Memory B cell (primary cell): ENCODE measurements at regions not wholly inside any gene's neighbourhood (a gene's known extent, or its start where the extent isn't known, plus 50 kb on each side); places are given as distances from the start of the nearest gene placed in this dataset.
"Not testable (repeated sequence)": the region's sequence is repeated elsewhere in the genome, so short reads cannot be mapped to it uniquely, and the experiment has no call there.

ENCODE experiments used
- ATAC-seq: fragments of 150-1000 bp; cut with Tn5 transposase; 2 replicates; pipeline ENCODE4 v1.10.0; 2021; ENCODE audit warnings: low read depth, mild to moderate bottlenecking, moderate library complexity
- DNase-seq, 2 donors: peaks; one replicate each; pipeline ENCODE4 v3.0.0; 2022; ENCODE audit warnings: low spot score in 2 of 2
- H3K27ac Mint-ChIP-seq: one replicate; pipeline ENCODE4 v1.8.0; 2022; ENCODE audit warnings: mild to moderate bottlenecking, moderate library complexity, mixed read lengths
- H3K27me3 Mint-ChIP-seq: one replicate; pipeline ENCODE4 v1.8.0; 2022; ENCODE audit warnings: mixed read lengths
- H3K36me3 Mint-ChIP-seq: one replicate; pipeline ENCODE4 v1.8.0; 2022; ENCODE audit warnings: mild to moderate bottlenecking, mixed read lengths
- H3K4me1 Mint-ChIP-seq: one replicate; pipeline ENCODE4 v1.8.0; 2022; ENCODE audit warnings: mixed read lengths
- H3K4me3 Mint-ChIP-seq: one replicate; pipeline ENCODE4 v1.8.0; 2022; ENCODE audit warnings: mild to moderate bottlenecking, moderate library complexity, mixed read lengths
- H3K9me3 Mint-ChIP-seq: one replicate; pipeline ENCODE4 v1.8.0; 2022; ENCODE audit warnings: mixed read lengths

DNA sequence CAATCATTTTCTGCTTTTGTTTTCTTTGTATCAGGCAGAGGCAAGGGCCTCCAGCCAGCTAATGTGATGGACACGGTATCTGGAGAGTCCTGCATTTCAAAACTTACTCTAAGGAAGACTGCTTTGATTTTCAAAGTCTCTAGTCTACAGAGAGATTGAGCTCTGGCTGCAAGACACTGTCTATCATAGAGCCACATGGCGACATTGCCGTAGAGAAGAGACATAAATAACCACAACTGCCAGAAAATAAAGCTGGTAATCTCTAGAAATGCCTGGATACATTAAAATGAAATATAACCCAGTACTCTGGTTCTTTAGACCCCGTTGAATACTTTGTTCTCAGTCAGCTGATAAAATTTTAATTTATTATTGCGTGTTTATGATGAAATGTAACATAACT, 90.8 kb downstream of the OTUD1 start:
- no peak overlapping the region for H3K4me3 Mint-ChIP-seq
- H3K36me3 Mint-ChIP-seq, result no peaks in the 10 kb centered on the region
- DNase-seq (no peak), ATAC-seq (no peak)
- peaks cover 5% of the 10 kb centered on the region for H3K4me1 Mint-ChIP-seq
- no peak overlapping the region for H3K27ac Mint-ChIP-seq
- peaks cover 9% of the 10 kb centered on the region for H3K27me3 Mint-ChIP-seq
- H3K9me3 Mint-ChIP-seq, result no peaks in the 10 kb centered on the region

GRCh38 chr10:23530079-23530478, 91.2 kb downstream of the OTUD1 start:
- H3K36me3 Mint-ChIP-seq, result no peaks in the 10 kb centered on the region
- H3K9me3 Mint-ChIP-seq, result no peaks in the 10 kb centered on the region
- no peak for DNase-seq

DNA sequence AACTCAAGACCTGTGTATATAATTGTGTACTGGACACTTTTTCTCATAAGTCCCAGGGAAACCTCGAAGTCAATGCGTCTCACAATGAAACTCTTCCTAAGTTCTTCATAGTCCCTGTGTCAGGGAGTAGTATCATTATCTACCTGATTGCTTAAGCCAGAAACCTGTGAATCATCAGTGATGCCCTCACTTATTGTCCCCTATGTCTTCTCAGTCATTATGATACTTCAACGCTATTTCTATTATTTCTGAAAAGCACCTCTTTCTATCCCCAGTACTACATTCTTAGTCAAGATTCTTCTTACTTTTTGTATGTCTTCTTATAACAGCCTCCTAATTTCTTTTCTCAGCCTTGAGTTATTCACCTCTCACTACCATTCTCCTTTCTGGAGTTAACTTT, 94.3 kb downstream of the OTUD1 start:
- Mint-ChIP-seq H3K27me3 (peaks cover 12% of the 10 kb centered on the region), H3K36me3 (no peaks in the 10 kb centered on the region), H3K4me1 (peaks cover 3% of the 10 kb centered on the region), H3K9me3 (no peaks in the 10 kb centered on the region), H3K4me3 (no peak overlapping the region), H3K27ac (no peak overlapping the region)
- ATAC-seq, result no peak
- no peak for DNase-seq

More at GRCh38 chr10:23530079-23530478, 91.2 kb downstream of the OTUD1 start:
- Mint-ChIP-seq H3K27ac (no peak overlapping the region), H3K4me1 (peaks cover 5% of the 10 kb centered on the region), H3K4me3 (no peak overlapping the region), H3K27me3 (peaks cover 9% of the 10 kb centered on the region)
- no peak for ATAC-seq

- ATAC-seq (no peak), DNase-seq (no peak)
- Mint-ChIP-seq H3K4me1 (peaks cover 3% of the 10 kb centered on the region), H3K36me3 (no peaks in the 10 kb centered on the region), H3K9me3 (no peaks in the 10 kb centered on the region), H3K27ac (no peak overlapping the region), H3K4me3 (no peak overlapping the region), H3K27me3 (peaks cover 18% of the 10 kb centered on the region)
These were observed 95.5 kb downstream of the OTUD1 start for GRCh38 chr10:23534326-23534725.

DNA sequence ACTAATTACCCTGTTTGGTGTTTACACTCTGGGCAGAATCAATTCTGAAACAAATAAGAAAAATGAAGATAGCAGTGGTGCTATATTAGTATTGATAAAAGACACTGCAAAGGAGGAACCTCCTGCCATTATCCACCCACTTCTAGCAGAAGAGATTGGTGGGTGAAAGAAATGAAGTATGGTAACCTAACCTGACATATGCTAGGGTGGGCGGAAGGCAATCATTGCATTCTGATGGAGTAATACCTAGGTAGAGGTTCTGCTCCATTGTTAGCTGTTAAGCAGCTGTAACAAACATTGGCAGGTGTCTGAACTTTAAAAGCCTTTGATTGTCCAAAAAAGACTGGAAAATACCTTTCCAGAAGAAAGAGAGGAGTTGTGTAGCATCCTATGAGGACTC, 95.9 kb downstream of the OTUD1 start:
- Mint-ChIP-seq H3K9me3 (no peaks in the 10 kb centered on the region), H3K27me3 (peaks cover 18% of the 10 kb centered on the region), H3K27ac (no peak overlapping the region), H3K4me3 (no peak overlapping the region), H3K36me3 (no peaks in the 10 kb centered on the region), H3K4me1 (peaks cover 3% of the 10 kb centered on the region)
- no peak for DNase-seq
- no peak for ATAC-seq

- no peak overlapping the region for H3K4me3 Mint-ChIP-seq
- no peaks in the 10 kb centered on the region for H3K9me3 Mint-ChIP-seq
- H3K36me3 Mint-ChIP-seq, result no peaks in the 10 kb centered on the region
- DNase-seq (no peak), ATAC-seq (no peak)
- H3K27ac Mint-ChIP-seq, result no peak overlapping the region
- H3K4me1 Mint-ChIP-seq, result peaks cover 6% of the 10 kb centered on the region
- H3K27me3 Mint-ChIP-seq, result peaks cover 18% of the 10 kb centered on the region
These were observed 96.5 kb downstream of the OTUD1 start for GRCh38 chr10:23535381-23535780.

- Mint-ChIP-seq H3K4me1 (peaks cover 6% of the 10 kb centered on the region), H3K36me3 (no peaks in the 10 kb centered on the region), H3K27ac (no peak overlapping the region), H3K9me3 (no peaks in the 10 kb centered on the region), H3K27me3 (peaks cover 12% of the 10 kb centered on the region), H3K4me3 (no peak overlapping the region)
- DNase-seq, result no peak
- ATAC-seq, result no peak
These were observed 100.1 kb downstream of the OTUD1 start for GRCh38 chr10:23538968-23539367.

- ATAC-seq (no peak), DNase-seq (no peak)
- Mint-ChIP-seq H3K36me3 (no peaks in the 10 kb centered on the region), H3K27me3 (peaks cover 12% of the 10 kb centered on the region), H3K4me1 (peaks cover 3% of the 10 kb centered on the region), H3K27ac (no peak overlapping the region), H3K4me3 (no peak overlapping the region), H3K9me3 (no peaks in the 10 kb centered on the region)
These were observed 101.6 kb downstream of the OTUD1 start for GRCh38 chr10:23540401-23541030.

- ATAC-seq (no peak), DNase-seq (no peak)
- H3K4me1 Mint-ChIP-seq, result peaks cover 3% of the 10 kb centered on the region
- H3K36me3 Mint-ChIP-seq, result no peaks in the 10 kb centered on the region
- H3K4me3 Mint-ChIP-seq, result no peak overlapping the region
- peaks cover 4% of the 10 kb centered on the region for H3K9me3 Mint-ChIP-seq
- H3K27ac Mint-ChIP-seq, result no peak overlapping the region
- peaks cover 6% of the 10 kb centered on the region for H3K27me3 Mint-ChIP-seq
These were observed 105.0 kb downstream of the OTUD1 start for GRCh38 chr10:23543691-23544380.

GRCh38 chr10:23545866-23546265, 107.0 kb downstream of the OTUD1 start:
- H3K4me3 Mint-ChIP-seq, H3K4me1 Mint-ChIP-seq, DNase-seq: not testable (repeated sequence)

DNA sequence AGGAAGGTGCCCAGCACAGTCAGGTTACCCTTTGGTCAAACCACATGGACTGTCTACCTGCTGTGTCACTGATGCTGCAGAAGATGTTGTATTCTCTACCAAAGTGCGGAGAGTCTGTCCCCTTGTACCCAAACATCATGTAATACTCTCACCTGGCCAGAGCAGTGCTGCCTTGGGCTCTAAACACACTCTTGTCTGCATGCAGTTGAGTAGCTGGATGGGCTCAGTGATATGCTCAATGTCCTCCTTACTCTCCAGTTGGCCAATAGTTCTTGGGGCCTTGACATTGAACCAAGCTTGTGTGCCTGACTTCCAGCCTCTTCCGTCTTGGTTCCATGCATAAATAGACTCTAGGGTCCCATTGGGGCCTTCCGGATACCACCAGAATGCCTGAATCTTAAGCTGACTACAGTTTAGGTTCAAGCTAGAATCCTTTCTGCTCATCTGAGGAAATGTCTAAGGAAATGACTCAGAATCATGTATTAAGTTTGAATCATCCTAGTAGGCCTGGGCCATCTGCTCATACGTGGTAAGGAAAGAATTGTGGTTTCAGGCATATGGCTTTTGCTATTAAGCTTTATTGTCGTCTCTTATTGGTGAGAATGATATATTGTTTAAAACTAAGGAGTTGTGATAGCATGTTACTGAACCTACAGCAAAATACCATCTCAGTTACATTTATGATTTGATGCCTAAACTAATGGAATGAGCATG, 118.0 kb downstream of the OTUD1 start:
- Mint-ChIP-seq H3K27me3 (peaks cover 4% of the 10 kb centered on the region), H3K36me3 (no peaks in the 10 kb centered on the region), H3K4me1 (no peaks in the 10 kb centered on the region), H3K27ac (no peak overlapping the region), H3K4me3 (no peak overlapping the region), H3K9me3 (no peaks in the 10 kb centered on the region)
- ATAC-seq, result no peak
- no peak for DNase-seq

More at GRCh38 chr10:23545866-23546265, 107.0 kb downstream of the OTUD1 start:
- not testable (repeated sequence) for ATAC-seq, H3K27me3 Mint-ChIP-seq, H3K36me3 Mint-ChIP-seq, H3K27ac Mint-ChIP-seq, H3K9me3 Mint-ChIP-seq

- DNase-seq (no peak), ATAC-seq (no peak)
- Mint-ChIP-seq H3K36me3 (peaks cover 2% of the 10 kb centered on the region), H3K4me3 (no peak overlapping the region), H3K27me3 (peaks cover 7% of the 10 kb centered on the region), H3K27ac (no peak overlapping the region), H3K9me3 (peaks cover 6% of the 10 kb centered on the region), H3K4me1 (no peaks in the 10 kb centered on the region)
These were observed 118.9 kb downstream of the OTUD1 start for GRCh38 chr10:23557777-23558176.

DNA sequence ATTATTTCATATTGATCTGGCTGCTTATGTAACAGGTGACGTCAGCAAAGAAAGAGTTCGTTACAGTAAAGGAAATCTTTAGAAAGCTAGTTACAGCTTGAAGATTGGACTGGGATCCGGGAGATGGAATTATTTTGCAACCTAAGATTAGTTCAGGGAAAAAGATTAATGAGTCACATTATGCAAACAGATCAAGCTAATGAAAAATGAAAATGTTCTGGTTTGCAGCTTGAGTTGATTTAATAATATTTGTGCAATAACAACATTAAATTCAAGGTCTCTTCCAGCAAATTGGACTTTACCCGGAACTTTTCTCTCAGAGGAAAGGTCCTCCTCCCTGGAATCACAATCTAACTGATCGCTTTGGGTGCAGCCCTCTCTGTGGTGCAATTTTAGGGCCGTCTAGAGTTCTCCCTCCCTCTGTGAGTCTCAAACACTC, 119.5 kb downstream of the OTUD1 start:
- Mint-ChIP-seq H3K4me3 (no peak overlapping the region), H3K9me3 (peaks cover 6% of the 10 kb centered on the region), H3K27me3 (peaks cover 7% of the 10 kb centered on the region), H3K4me1 (no peaks in the 10 kb centered on the region), H3K36me3 (peaks cover 2% of the 10 kb centered on the region), H3K27ac (no peak overlapping the region)
- ATAC-seq (no peak), DNase-seq (no peak)

DNA sequence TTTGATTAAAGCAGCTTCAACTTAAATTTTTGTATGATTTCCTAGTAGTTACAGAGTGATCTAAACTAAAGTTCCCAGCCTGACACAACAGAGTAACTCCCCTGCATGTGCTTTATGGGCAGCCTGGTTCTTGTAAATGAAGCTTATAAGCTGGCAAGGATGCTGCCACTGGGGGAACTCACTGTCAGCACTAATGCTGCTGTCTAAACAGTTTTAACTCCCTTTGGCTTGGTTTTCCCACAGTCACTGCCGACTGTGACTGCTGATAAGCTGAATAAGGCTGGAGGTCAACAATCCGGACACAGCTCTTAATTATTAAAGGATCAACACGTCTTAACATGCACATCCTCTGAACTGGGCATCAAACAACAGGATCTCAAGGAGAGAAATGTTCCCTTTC, 130.1 kb downstream of the OTUD1 start:
- peaks cover 1% of the 10 kb centered on the region for H3K27me3 Mint-ChIP-seq
- H3K9me3 Mint-ChIP-seq, result peaks cover 17% of the 10 kb centered on the region
- H3K36me3 Mint-ChIP-seq, result peaks cover 2% of the 10 kb centered on the region

More for the DNA sequence above, 130.1 kb downstream of the OTUD1 start:
- H3K4me3 Mint-ChIP-seq, result no peak overlapping the region
- H3K27ac Mint-ChIP-seq, result no peak overlapping the region
- ATAC-seq (no peak), DNase-seq (no peak)
- H3K4me1 Mint-ChIP-seq, result no peaks in the 10 kb centered on the region
